HG03280 (cell line): ENCODE measurements at regions not wholly inside any gene's neighbourhood (a gene's known extent, or its start where the extent isn't known, plus 50 kb on each side); places are given as distances from the start of the nearest gene placed in this dataset.
"Not testable (repeated sequence)": the region's sequence is repeated elsewhere in the genome, so short reads cannot be mapped to it uniquely, and the experiment has no call there.

Source experiments
- ATAC-seq: cut with Tn5 transposase; IDR thresholded peaks from one replicate; pipeline ENCODE4 v1.9.1; 2021; ENCODE audit warnings: mild to moderate bottlenecking, moderate library complexity; ENCODE audit not compliant: unreplicated experiment

- no peak for ATAC-seq
These were observed 972.6 kb downstream of the TMTC2 start for GRCh38 chr12:83659321-83659720.

DNA sequence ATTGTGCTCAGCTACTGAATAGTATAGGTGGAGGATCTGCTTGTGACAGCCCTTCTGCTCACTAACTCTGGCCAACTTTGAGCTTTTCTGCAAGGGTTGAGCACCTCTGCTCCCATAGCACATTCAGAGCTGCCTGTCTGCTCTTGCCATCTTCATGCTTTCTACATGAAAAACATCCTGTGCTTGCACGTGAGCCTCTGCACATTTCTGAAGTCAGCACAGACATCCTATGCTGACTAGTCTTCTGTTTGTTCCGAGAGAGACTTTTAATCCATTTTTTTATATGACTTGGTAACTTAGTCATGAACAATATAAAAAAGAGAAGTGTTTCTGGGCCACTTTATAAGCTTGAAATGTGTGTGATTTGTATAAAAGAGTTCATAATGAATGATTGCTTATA is 969.3 kb downstream of the TMTC2 start:
- ATAC-seq, result no peak

GRCh38 chr12:83642205-83642604 is 955.5 kb downstream of the TMTC2 start:
- no peak for ATAC-seq

DNA sequence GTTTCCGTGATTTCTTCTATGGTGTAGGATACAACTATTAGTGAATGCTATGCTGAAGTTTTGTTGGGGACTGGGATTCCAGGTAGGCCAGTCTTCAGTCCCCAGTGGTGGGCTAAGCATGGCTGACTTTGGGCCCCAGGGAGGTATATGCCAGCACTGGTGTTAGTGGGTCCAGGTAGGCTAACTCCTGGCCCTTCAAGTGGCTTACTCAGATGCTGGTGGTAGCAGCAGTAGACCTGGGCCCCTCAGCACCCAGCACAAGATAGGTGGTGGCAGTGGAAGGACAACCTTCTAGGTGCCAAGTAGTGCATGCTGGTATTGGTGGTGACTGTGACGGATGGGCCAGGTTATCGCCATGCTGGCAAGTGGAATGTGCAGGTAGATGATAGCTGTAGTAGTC is 955.1 kb downstream of the TMTC2 start:
- no peak for ATAC-seq

GRCh38 chr12:83634726-83635267 is 948.1 kb downstream of the TMTC2 start:
- no peak for ATAC-seq

GRCh38 chr12:83630526-83630925 is 943.8 kb downstream of the TMTC2 start:
- ATAC-seq, result no peak

GRCh38 chr12:83629931-83630330 is 943.2 kb downstream of the TMTC2 start:
- no peak for ATAC-seq

DNA sequence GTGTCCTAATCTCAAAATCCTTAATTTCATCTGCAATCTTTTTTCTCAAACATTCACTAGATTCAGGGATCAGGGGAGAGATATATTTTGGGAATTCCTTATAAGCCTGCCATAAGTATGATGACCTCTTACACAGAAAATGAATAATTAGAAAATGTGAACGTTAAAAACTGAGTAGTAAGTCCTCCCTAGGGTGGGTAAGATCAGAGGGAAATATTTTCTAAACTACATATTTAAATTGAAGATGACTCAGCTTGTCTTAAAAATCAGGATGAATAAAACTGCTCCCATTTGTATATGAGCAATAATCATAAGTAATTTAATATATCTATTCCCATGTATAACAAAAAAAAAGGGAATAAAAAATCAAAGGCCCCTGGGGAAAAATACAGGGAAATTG is 935.5 kb downstream of the TMTC2 start:
- no peak for ATAC-seq

- ATAC-seq, result no peak
These were observed 933.3 kb downstream of the TMTC2 start for GRCh38 chr12:83619973-83620372.

DNA sequence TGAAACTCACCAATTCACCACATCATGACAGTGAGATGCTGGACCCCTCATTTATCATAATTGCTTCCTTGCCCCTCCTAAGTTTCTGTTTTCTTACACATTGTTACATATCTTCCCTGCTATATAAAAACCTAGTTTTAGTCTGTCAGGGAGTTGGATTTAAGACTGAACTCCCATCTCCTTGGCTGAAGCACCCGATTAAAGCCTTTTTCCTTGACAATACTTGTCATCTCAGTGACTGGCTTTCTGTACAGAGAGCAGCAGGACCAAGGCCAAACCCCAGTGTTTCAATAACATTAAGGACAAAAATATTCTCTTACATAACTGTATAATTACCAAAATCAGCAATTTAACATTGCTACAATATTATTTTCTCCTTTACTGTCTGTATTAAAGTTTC is 928.4 kb downstream of the TMTC2 start:
- no peak for ATAC-seq

GRCh38 chr12:83613586-83614110 is 926.9 kb downstream of the TMTC2 start:
- no peak for ATAC-seq

GRCh38 chr12:83603106-83603505 is 916.4 kb downstream of the TMTC2 start:
- no peak for ATAC-seq

- no peak for ATAC-seq
These were observed 888.6 kb downstream of the TMTC2 start for GRCh38 chr12:83575326-83575725.

GRCh38 chr12:83574142-83574541 is 887.4 kb downstream of the TMTC2 start:
- ATAC-seq, result no peak

DNA sequence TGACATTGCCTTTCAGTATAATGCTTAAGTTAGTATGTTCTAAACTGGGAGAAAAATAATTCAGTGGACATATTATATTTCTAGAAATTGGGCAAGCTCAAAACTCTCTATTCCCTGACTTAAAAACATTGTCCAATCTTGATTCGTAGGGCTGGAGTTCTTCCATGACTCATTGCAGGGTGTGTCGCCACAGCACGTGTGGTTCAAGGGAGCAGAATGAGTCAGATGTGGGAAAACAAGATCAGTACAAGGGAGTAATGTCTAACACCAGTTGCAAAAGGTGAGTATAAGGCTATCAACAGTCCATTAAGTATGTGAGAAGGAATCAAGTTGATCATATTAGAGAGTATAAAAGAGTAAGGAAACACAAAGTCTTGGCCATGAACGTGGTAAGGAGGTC is 887.0 kb downstream of the TMTC2 start:
- no peak for ATAC-seq

DNA sequence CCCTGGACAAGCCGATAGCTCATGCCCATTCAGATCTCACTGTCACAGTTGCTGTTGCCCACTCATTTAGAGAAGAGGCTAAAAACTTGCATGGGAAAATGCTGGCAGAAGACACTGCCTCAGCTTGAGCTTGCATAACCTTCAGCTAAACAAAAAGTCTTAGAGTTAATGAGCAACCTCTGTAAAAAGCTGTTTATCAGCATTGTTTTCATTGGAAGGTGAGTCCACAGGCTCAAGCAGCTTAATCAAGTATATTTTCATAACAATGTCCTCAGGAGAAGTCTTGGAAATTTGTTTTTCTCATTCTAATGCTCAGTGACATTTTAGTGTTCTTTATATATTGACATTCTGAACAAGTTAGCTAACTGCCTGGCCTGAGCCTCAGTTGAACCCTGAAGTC is 872.9 kb downstream of the TMTC2 start:
- no peak for ATAC-seq

DNA sequence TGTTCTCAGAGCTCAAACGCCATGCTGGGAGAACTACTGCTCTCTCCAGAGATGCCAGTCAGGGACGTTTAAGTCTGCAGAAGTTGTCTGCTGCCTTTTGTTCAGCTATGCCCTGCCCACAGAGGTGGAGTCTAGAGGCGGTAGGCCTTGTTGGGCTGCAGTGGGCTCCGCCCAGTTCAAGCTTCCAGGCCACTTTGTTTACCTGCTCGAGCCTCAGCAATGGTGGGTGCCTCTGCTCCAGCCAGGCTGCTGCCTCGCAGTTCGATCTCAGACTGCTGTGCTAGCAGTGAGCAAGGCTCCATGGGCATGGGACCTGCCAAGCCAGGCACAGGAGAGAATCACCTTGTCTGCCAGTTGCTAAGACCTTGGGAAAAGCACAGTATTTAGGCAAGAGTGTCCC is 869.3 kb downstream of the TMTC2 start:
- not testable (repeated sequence) for ATAC-seq

DNA sequence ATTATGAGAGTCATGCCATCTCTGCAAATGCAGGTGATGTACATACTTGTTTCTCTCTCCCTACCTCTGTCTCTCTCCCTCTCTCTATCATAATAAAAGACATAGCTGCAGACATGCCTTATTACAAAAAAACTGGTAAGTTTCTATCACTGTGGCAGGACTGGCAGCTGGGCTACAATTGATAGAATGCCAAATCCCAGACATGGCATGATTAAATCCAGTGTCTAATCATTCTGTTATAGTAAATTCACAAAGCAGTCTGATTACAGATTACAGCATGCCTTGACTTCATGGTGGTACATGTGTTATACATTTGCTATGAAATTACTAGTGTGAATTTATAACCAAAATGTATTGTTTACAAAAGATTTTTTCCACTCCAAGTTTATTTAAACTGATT is 854.7 kb downstream of the TMTC2 start:
- ATAC-seq, result no peak

- no peak for ATAC-seq
These were observed 851.8 kb downstream of the TMTC2 start for GRCh38 chr12:83538361-83538965.

GRCh38 chr12:83537428-83538053 is 850.8 kb downstream of the TMTC2 start:
- ATAC-seq, result no peak

DNA sequence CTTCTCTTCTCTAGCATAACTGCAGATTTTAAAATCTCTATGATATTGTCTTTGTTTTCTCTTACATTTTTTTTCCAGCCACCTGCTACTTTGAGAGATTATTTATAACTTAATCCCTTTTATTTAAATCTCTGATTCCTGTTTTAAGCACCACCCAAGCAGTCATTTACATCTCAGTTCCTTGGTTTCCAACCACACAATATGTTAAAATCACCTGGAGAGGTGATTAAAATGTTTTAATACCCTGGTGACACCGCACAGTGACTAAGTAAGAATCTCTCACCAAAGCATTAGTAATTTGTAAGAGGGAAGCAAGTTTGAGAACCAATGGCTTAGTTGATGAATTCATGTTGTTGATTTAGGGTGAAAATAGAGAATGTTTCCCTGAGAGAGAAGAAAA is 849.8 kb downstream of the TMTC2 start:
- ATAC-seq, result no peak

- no peak for ATAC-seq
These were observed 841.9 kb downstream of the TMTC2 start for GRCh38 chr12:83528571-83528970.

DNA sequence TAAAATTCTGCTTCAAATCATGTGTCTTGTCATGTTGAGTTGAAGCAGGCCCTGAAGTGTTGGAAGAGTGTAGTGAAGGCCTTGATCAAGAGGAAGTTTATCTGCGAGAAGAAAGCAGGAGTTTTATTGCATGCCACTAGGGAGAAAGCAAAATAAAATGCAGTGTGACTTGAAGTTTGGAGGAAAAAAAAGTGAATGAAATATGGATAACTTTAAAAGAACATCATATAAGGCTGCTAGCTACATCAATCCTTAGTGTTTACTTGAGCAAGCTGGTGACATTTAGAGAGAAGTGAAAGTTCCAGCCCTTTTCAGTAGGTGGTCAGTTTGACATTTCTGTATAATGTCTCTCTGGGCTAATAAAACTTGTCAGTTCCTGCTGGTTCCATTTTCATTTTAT is 841.1 kb downstream of the TMTC2 start:
- ATAC-seq, result no peak
